Trophoblast cell (in vitro differentiated cells and primary cell): ENCODE measurements at regions not wholly inside any gene's neighbourhood (a gene's known extent, or its start where the extent isn't known, plus 50 kb on each side); places are given as distances from the start of the nearest gene placed in this dataset.

Experiments
- DNase-seq, 2 donors: peaks; one replicate each; pipeline ENCODE4 v3.0.0-alpha.2; 2016
- H2AFZ ChIP-seq: 2 replicates; pipeline ENCODE4 v1.6.1; 2013; ENCODE audit warnings: low read length, moderate library complexity, mild to moderate bottlenecking; ENCODE audit not compliant: insufficient read depth, poor library complexity
- H2AK5ac ChIP-seq: 2 replicates; pipeline ENCODE4 v1.6.1; 2013; ENCODE audit warnings: mild to moderate bottlenecking, low read length
- H2BK120ac ChIP-seq: 2 replicates; pipeline ENCODE4 v1.6.1; 2013; ENCODE audit warnings: low read length, mild to moderate bottlenecking, moderate library complexity; ENCODE audit not compliant: insufficient read depth, poor library complexity
- H2BK12ac ChIP-seq: 2 replicates; pipeline ENCODE4 v1.6.1; 2013; ENCODE audit warnings: mild to moderate bottlenecking, low read length, moderate library complexity
- H2BK5ac ChIP-seq: 2 replicates; pipeline ENCODE4 v1.6.1; 2013; ENCODE audit warnings: low read length, low read depth, moderate library complexity, mild to moderate bottlenecking; ENCODE audit not compliant: poor library complexity
- H3K14ac ChIP-seq: 2 replicates; pipeline ENCODE4 v1.6.1; 2013; ENCODE audit warnings: mild to moderate bottlenecking, low read length
- H3K18ac ChIP-seq: 2 replicates; pipeline ENCODE4 v1.6.1; 2013; ENCODE audit warnings: mild to moderate bottlenecking, low read length
- H3K23ac ChIP-seq: 2 replicates; pipeline ENCODE4 v1.6.1; 2013; ENCODE audit warnings: low read length
- H3K27ac ChIP-seq: 2 replicates; pipeline ENCODE4 v1.5.1; 2013; ENCODE audit warnings: low read depth, mild to moderate bottlenecking, inconsistent platforms, low read length, moderate library complexity
- H3K27me3 ChIP-seq: 2 replicates; pipeline ENCODE4 v1.6.1; 2013; ENCODE audit warnings: inconsistent platforms, mild to moderate bottlenecking, low read length, moderate library complexity; ENCODE audit not compliant: insufficient read depth
- H3K36me3 ChIP-seq, 2 experiments: 1 replicate in 1 of 2; 2 replicates in 1 of 2; pipeline ENCODE4 v1.6.1; 2013; ENCODE audit warnings: low read length in 2 of 2, mild to moderate bottlenecking in 2 of 2, moderate library complexity in 1 of 2; ENCODE audit not compliant: insufficient read depth in 2 of 2, control insufficient read depth in 1 of 2
- H3K4ac ChIP-seq: 2 replicates; pipeline ENCODE4 v1.6.1; 2013; ENCODE audit warnings: low read depth, mild to moderate bottlenecking, low read length, moderate library complexity
- H3K4me1 ChIP-seq, 2 experiments: 1 replicate in 1 of 2; 2 replicates in 1 of 2; pipeline ENCODE4 v1.6.1; 2013; ENCODE audit warnings: low read length in 2 of 2, mild to moderate bottlenecking in 2 of 2, moderate library complexity in 1 of 2; ENCODE audit not compliant: insufficient read depth in 2 of 2, control insufficient read depth in 1 of 2
- H3K4me2 ChIP-seq: 2 replicates; pipeline ENCODE4 v1.6.1; 2013; ENCODE audit warnings: inconsistent platforms, mild to moderate bottlenecking, low read length, moderate library complexity
- H3K4me3 ChIP-seq: 2 replicates; pipeline ENCODE4 v1.5.1; 2013; ENCODE audit warnings: mild to moderate bottlenecking, low read depth, low read length, inconsistent platforms
- H3K79me1 ChIP-seq: one replicate; pipeline ENCODE4 v1.6.1; 2013; ENCODE audit warnings: low read length
- H3K79me2 ChIP-seq: 2 replicates; pipeline ENCODE4 v1.6.1; 2013; ENCODE audit warnings: low read length, mild to moderate bottlenecking; ENCODE audit not compliant: control insufficient read depth, insufficient read depth, poor library complexity
- H3K9ac ChIP-seq: 2 replicates; pipeline ENCODE4 v1.6.1; 2013; ENCODE audit warnings: mild to moderate bottlenecking, low read length
- H3K9me3 ChIP-seq: 2 replicates; pipeline ENCODE4 v1.6.1; 2013; ENCODE audit warnings: low read depth, mild to moderate bottlenecking, control low read depth, inconsistent platforms, low read length; ENCODE audit not compliant: insufficient read depth
- H4K12ac ChIP-seq: 2 replicates; pipeline ENCODE4 v1.6.1; 2013; ENCODE audit warnings: low read depth, mild to moderate bottlenecking, low read length, moderate library complexity
- H4K8ac ChIP-seq: 2 replicates; pipeline ENCODE4 v1.6.1; 2013; ENCODE audit warnings: low read depth, mild to moderate bottlenecking, low read length, moderate library complexity
- H4K91ac ChIP-seq: one replicate; pipeline ENCODE4 v1.6.1; 2013; ENCODE audit warnings: low read depth, mild to moderate bottlenecking, low read length, moderate library complexity
- WGBS: extraction: QIAGEN DNeasy Blood & Tissue Kit; methylation state at CpG from one replicate; pipeline ENCODE4 v1.1.7; 2013; ENCODE audit warnings: missing lambda C conversion rate; ENCODE audit not compliant: insufficient read length, insufficient coverage; ENCODE audit errors: extremely low coverage; 5-methylcytosine and 5-hydroxymethylcytosine counted together

DNA sequence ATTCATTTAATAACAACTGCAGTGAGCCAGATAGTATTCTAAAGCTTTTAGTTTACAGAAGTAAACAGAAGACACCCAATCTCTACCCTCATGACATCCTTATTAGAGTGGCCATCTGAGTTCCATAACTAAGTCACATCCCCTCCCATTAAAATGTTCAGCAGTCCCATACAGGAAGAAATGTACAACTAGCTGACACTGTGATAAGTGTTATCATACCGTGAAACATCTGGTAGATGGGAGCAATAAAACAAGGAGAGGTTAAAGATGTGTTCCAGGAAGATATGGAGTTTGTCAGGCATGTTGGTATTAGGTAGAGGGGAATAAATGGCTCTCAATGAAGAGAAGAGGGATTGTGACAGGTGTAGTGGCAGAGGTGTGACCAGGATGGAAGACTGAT lies 60.5 kb upstream of the CAV2 start:
- WGBS = no CpG with 5 or more reads among the region's 1 CpG

DNA sequence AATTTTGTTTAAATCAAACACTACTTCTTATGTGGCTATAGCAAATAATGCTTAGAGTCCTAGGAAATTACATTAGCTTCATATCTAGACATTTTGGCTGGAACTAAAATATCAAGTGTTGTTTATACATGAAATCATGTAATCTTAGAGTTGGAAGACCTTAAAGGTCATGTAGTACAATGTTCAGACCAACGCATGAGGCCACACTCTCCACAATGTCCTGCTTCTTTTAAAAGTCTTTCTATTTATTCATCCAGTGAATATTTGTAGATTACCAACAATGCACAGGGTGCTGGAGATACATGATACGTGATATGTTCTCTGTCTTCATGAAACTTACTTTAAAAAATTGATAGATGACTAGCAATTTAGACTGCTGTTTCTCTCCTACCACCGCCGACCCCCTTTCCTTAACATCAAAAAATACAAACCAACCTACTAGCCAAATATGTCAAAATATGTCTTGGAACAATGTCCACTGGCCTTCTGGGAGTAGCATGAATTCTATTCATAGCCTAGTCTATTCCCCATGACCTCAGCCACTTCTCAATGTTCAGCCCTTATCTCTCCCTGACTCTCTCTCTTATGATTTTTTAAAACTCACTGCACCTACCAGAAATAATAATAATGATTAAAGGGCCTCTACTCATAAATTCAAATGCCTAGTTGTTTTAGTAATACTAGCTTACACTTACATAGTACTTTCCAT lies 59.5 kb upstream of the CAV2 start:
- Histone ChIP-seq H2AK5ac (no peak overlapping the region), H3K36me3 (no peaks in the 10 kb centered on the region), H3K4ac (no peak overlapping the region), H3K79me2 (no peaks in the 10 kb centered on the region), H2AFZ (no peak overlapping the region), H2BK120ac (no peak overlapping the region), H3K23ac (no peak overlapping the region), H3K4me3 (no peak overlapping the region), H4K91ac (no peak overlapping the region), H2BK5ac (no peak overlapping the region), H3K27ac (no peak overlapping the region), H3K4me2 (no peak overlapping the region), H3K9me3 (no peaks in the 10 kb centered on the region), H3K79me1 (no peaks in the 10 kb centered on the region), H4K8ac (no peak overlapping the region), H2BK12ac (no peak overlapping the region), H3K14ac (no peak overlapping the region), H4K12ac (no peak overlapping the region), H3K27me3 (no peaks in the 10 kb centered on the region), H3K18ac (no peak overlapping the region), H3K9ac (no peak overlapping the region), H3K4me1 (peaks cover 0 to 5% of the 10 kb centered on the region in 2 experiments)
- WGBS = no CpG with 5 or more reads among the region's 4 CpGs
- DNase-seq = no peak

More for the DNA sequence above, 60.5 kb upstream of the CAV2 start:
- no peaks in the 10 kb centered on the region for H3K36me3 ChIP-seq
- no peaks in the 10 kb centered on the region for H3K79me1 ChIP-seq
- H3K4me2 ChIP-seq = no peak overlapping the region
- H3K79me2 ChIP-seq = no peaks in the 10 kb centered on the region
- H3K9ac ChIP-seq = no peak overlapping the region
- H3K4me3 ChIP-seq = no peak overlapping the region
- H3K27me3 ChIP-seq = no peaks in the 10 kb centered on the region
- H3K9me3 ChIP-seq = no peaks in the 10 kb centered on the region
- H2AFZ ChIP-seq = no peak overlapping the region
- H3K14ac ChIP-seq = no peak overlapping the region
- H2BK12ac ChIP-seq = no peak overlapping the region
- no peak overlapping the region for H2BK120ac ChIP-seq
- no peak overlapping the region for H4K91ac ChIP-seq
- H3K27ac ChIP-seq = no peak overlapping the region
- H3K18ac ChIP-seq = no peak overlapping the region
- no peak overlapping the region for H4K8ac ChIP-seq
- H4K12ac ChIP-seq = no peak overlapping the region
- no peak for DNase-seq
- no peak overlapping the region for H2AK5ac ChIP-seq
- H3K4me1 ChIP-seq = peaks cover 0 to 5% of the 10 kb centered on the region in 2 experiments
- no peak overlapping the region for H3K4ac ChIP-seq
- no peak overlapping the region for H2BK5ac ChIP-seq
- no peak overlapping the region for H3K23ac ChIP-seq

DNA sequence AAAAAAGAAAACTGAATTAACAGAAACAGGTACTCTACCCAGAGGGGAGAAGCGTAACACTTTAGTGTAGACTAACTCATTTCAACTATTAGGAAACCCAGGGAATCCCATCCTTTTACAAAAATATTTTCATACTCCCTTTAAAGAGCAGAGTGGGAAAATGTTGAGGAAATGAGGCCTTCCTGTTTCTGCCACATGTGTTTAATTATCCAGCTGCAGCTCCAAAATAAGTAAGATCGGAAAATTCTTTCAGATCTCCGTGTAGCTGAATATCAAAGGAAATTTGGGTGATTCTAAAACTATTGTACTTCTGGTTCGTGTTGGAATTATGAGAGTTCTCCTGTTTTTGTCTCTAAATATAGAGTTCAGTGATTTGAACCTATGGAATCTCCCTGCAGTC lies 58.0 kb upstream of the CAV2 start:
- no peak overlapping the region for H2BK12ac ChIP-seq
- no peak overlapping the region for H4K8ac ChIP-seq
- no peak overlapping the region for H2BK120ac ChIP-seq
- no peaks in the 10 kb centered on the region for H3K36me3 ChIP-seq
- H3K23ac ChIP-seq = no peak overlapping the region
- no peak overlapping the region for H2AFZ ChIP-seq
- DNase-seq = peak in 1 of 2 donors; percentile 42
- no peaks in the 10 kb centered on the region for H3K79me1 ChIP-seq
- H3K4me3 ChIP-seq = no peak overlapping the region
- H3K9ac ChIP-seq = no peak overlapping the region
- H3K14ac ChIP-seq = no peak overlapping the region
- no peaks in the 10 kb centered on the region for H3K9me3 ChIP-seq
- H2BK5ac ChIP-seq = no peak overlapping the region
- no peak overlapping the region for H3K18ac ChIP-seq
- H4K12ac ChIP-seq = no peak overlapping the region
- H3K27me3 ChIP-seq = no peaks in the 10 kb centered on the region
- no peak overlapping the region for H2AK5ac ChIP-seq
- no peaks in the 10 kb centered on the region for H3K79me2 ChIP-seq
- no peak overlapping the region for H4K91ac ChIP-seq
- no CpG with 5 or more reads among the region's 4 CpGs for WGBS
- H3K27ac ChIP-seq = no peak overlapping the region
- no peak overlapping the region for H3K4me2 ChIP-seq
- H3K4me1 ChIP-seq = peaks cover 0 to 5% of the 10 kb centered on the region in 2 experiments
- no peak overlapping the region for H3K4ac ChIP-seq

GRCh38 chr7:116443101-116443523 lies 56.4 kb upstream of the CAV2 start:
- no peak overlapping the region for H2BK5ac ChIP-seq
- no peaks in the 10 kb centered on the region for H3K79me2 ChIP-seq
- WGBS = no CpG with 5 or more reads among the region's 1 CpG
- H3K27me3 ChIP-seq = no peaks in the 10 kb centered on the region
- H3K4ac ChIP-seq = no peak overlapping the region
- no peaks in the 10 kb centered on the region for H3K79me1 ChIP-seq
- H2AK5ac ChIP-seq = no peak overlapping the region
- no peak overlapping the region for H2BK12ac ChIP-seq
- H3K14ac ChIP-seq = no peak overlapping the region
- no peak overlapping the region for H3K27ac ChIP-seq
- no peak overlapping the region for H3K4me2 ChIP-seq
- peak overlapping the region; percentile 60 for H2BK120ac ChIP-seq
- H4K91ac ChIP-seq = no peak overlapping the region
- no peak overlapping the region for H3K23ac ChIP-seq
- peaks cover 0 to 5% of the 10 kb centered on the region in 2 experiments for H3K4me1 ChIP-seq
- no peaks in the 10 kb centered on the region for H3K36me3 ChIP-seq
- H3K18ac ChIP-seq = no peak overlapping the region
- no peak overlapping the region for H3K4me3 ChIP-seq
- no peak overlapping the region for H4K12ac ChIP-seq
- peak; percentile 62 to 92 for DNase-seq
- H2AFZ ChIP-seq = no peak overlapping the region
- no peak overlapping the region for H4K8ac ChIP-seq
- H3K9ac ChIP-seq = no peak overlapping the region
- H3K9me3 ChIP-seq = no peaks in the 10 kb centered on the region
